ENCODE measurements at regions not wholly inside any gene's neighbourhood (a gene's known extent, or its start where the extent isn't known, plus 50 kb on each side); places are given as distances from the start of the nearest gene placed in this dataset.

GRCh38 chr2:118388771-118389170 is 300.5 kb downstream of the INSIG2 start:
- Histone ChIP-seq H3K27ac (no peak overlapping the region), H3K27me3 (no peaks in the 10 kb centered on the region), H3K4me3 (no peak overlapping the region), H3K9me3 (no peaks in the 10 kb centered on the region), H3K36me3 (no peaks in the 10 kb centered on the region), H3K4me1 (no peaks in the 10 kb centered on the region)
- intact Hi-C loops (cut with DNase I; ENCODE audit: low total_unique reads) (no loop called here), in situ Hi-C loops (cut with MboI; ENCODE audit: low sequenced_read_pairs in 4 of 4) (no loop called here)
- DNase-seq, result no peak
- no peak for TF ChIP-seq CTCF (IDR thresholded peaks at IDR 0.05 in 4 of 5, conservative IDR thresholded peaks at IDR 0.05 in 1 of 5)
- no peak for TF ChIP-seq POLR2A (IDR thresholded peaks at IDR 0.05)
- no peak for ATAC-seq

DNA sequence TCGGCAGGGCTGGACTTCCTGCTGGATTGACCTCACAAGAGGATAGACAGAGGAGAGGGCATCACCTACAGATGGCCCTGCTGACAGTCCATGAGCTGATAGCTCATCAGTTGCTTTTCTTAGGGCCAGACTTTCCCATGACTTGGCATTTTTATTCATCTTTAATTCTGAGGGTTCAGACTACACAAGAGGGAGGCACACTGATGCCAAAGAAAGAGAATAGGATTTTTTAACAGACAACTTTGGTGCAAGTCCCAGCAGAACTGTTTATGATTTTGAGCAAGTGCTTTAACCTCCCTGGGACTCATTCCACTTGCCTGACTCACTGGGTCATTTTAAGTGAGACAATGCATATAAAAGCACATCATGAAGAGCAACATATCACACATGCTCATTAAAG is 299.2 kb downstream of the INSIG2 start:
- Histone ChIP-seq H3K4me1 (no peaks in the 10 kb centered on the region), H3K4me3 (no peak overlapping the region), H3K27ac (no peak overlapping the region), H3K36me3 (no peaks in the 10 kb centered on the region), H3K27me3 (no peaks in the 10 kb centered on the region), H3K9me3 (no peaks in the 10 kb centered on the region)
- TF ChIP-seq CTCF (IDR thresholded peaks at IDR 0.05 in 4 of 5, conservative IDR thresholded peaks at IDR 0.05 in 1 of 5) (no peak), POLR2A (IDR thresholded peaks at IDR 0.05) (no peak)
- ATAC-seq (no peak), DNase-seq (no peak)
- in situ Hi-C loops (cut with MboI; ENCODE audit: low sequenced_read_pairs in 4 of 4), result no loop called here
- intact Hi-C loops (cut with DNase I; ENCODE audit: low total_unique reads), result no loop called here

- ATAC-seq (no peak), DNase-seq (no peak)
- Histone ChIP-seq H3K27me3 (no peaks in the 10 kb centered on the region), H3K4me3 (no peak overlapping the region), H3K27ac (no peak overlapping the region), H3K4me1 (no peaks in the 10 kb centered on the region), H3K36me3 (no peaks in the 10 kb centered on the region), H3K9me3 (no peaks in the 10 kb centered on the region)
- intact Hi-C loops (cut with DNase I; ENCODE audit: low total_unique reads), result no loop called here
- TF ChIP-seq POLR2A (IDR thresholded peaks at IDR 0.05), result no peak
- TF ChIP-seq CTCF (IDR thresholded peaks at IDR 0.05 in 4 of 5, conservative IDR thresholded peaks at IDR 0.05 in 1 of 5), result no peak
- in situ Hi-C loops (cut with MboI; ENCODE audit: low sequenced_read_pairs in 4 of 4), result no loop called here
These were observed 298.5 kb downstream of the INSIG2 start for GRCh38 chr2:118386641-118387302.

DNA sequence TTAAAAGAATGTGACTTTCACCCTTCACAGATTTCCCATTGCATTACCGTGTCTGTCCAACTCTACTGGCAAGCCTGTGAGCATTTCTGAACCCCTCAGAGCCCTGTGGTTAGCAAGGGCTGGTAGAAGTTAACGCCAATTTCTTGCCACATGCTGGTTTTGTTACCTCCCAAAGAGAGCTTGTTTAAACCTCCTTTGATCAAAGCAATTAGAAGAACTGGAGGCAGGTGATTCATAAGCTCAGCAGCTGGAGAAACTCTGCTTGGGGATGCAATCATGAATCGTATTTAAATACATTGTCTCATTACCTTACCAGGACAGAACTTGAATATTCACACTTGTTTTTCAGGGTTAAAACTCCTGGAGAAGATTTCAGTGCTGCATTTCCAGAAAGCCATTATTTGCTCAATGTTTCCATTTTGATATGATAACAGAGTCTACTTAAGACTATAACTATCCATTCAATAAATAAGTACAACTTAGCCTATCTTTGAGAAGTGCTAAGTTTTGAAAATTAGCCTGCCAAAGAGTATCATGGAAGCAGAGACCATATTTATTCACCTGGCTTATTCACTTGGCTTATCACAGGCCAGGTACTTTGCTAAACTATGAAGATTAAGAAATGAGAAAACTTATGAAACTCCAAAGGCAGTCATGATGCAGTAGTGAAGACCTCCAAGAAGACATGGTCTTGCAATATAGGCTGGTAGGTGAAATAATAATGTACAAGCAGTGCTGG is 292.8 kb downstream of the INSIG2 start:
- H3K36me3 ChIP-seq, result no peaks in the 10 kb centered on the region
- intact Hi-C loops (cut with DNase I; ENCODE audit: low total_unique reads), result no loop called here
- no peaks in the 10 kb centered on the region for H3K27me3 ChIP-seq
- ATAC-seq, result no peak
- TF ChIP-seq CTCF (IDR thresholded peaks at IDR 0.05 in 4 of 5, conservative IDR thresholded peaks at IDR 0.05 in 1 of 5) (no peak), POLR2A (IDR thresholded peaks at IDR 0.05) (no peak)
- H3K9me3 ChIP-seq, result no peaks in the 10 kb centered on the region
- no peak for DNase-seq
- H3K4me3 ChIP-seq, result no peak overlapping the region
- H3K27ac ChIP-seq, result no peak overlapping the region
- in situ Hi-C loops (cut with MboI; ENCODE audit: low sequenced_read_pairs in 4 of 4), result no loop called here
- no peaks in the 10 kb centered on the region for H3K4me1 ChIP-seq
